Mesendoderm (in vitro differentiated cells): ENCODE measurements at regions not wholly inside any gene's neighbourhood (a gene's known extent, or its start where the extent isn't known, plus 50 kb on each side); places are given as distances from the start of the nearest gene placed in this dataset.
A peak's percentile ranks its signal among the peaks of the same experiment; 100 is the strongest.

ENCODE experiments used
- DNase-seq: peaks from one replicate; pipeline ENCODE4 v3.0.0; 2013
- H2AK5ac ChIP-seq: 2 replicates; pipeline ENCODE4 v1.6.1; 2013; ENCODE audit warnings: low read length, inconsistent platforms
- H2BK120ac ChIP-seq: 2 replicates; pipeline ENCODE4 v1.6.1; 2013; ENCODE audit warnings: low read depth, mild to moderate bottlenecking, low read length, moderate library complexity, mixed read lengths
- H2BK15ac ChIP-seq: replicated peaks from 2 replicates; pipeline ENCODE4 v1.6.1; 2013; ENCODE audit warnings: low read depth, mild to moderate bottlenecking, moderate library complexity
- H2BK5ac ChIP-seq: 2 replicates; pipeline ENCODE4 v1.6.1; 2013; ENCODE audit warnings: low read length, inconsistent platforms
- H3K18ac ChIP-seq: 2 replicates; pipeline ENCODE4 v1.6.1; 2013; ENCODE audit warnings: mild to moderate bottlenecking, low read length, mixed read lengths
- H3K23ac ChIP-seq: one replicate; pipeline ENCODE4 v1.6.1; 2013; ENCODE audit warnings: low read length
- H3K27ac ChIP-seq: 2 replicates; pipeline ENCODE4 v1.5.1; 2013; ENCODE audit warnings: low read depth, mild to moderate bottlenecking, inconsistent platforms, low read length, moderate library complexity
- H3K27me3 ChIP-seq: 2 replicates; pipeline ENCODE4 v1.6.1; 2013; ENCODE audit warnings: low read length, control low read depth, mild to moderate bottlenecking, inconsistent platforms; ENCODE audit not compliant: insufficient read depth, poor library complexity
- H3K36me3 ChIP-seq: 2 replicates; pipeline ENCODE4 v1.6.1; 2013; ENCODE audit warnings: low read length, inconsistent platforms; ENCODE audit not compliant: control insufficient read depth, insufficient read depth
- H3K4ac ChIP-seq: one replicate; pipeline ENCODE4 v1.6.1; 2013; ENCODE audit warnings: low read depth, mild to moderate bottlenecking, low read length, moderate library complexity
- H3K4me1 ChIP-seq: 2 replicates; pipeline ENCODE4 v1.6.1; 2013; ENCODE audit warnings: low read depth, low read length, inconsistent platforms; ENCODE audit not compliant: control insufficient read depth
- H3K4me2 ChIP-seq: 2 replicates; pipeline ENCODE4 v1.6.1; 2013; ENCODE audit warnings: low read length
- H3K4me3 ChIP-seq: 2 replicates; pipeline ENCODE4 v1.5.1; 2013; ENCODE audit warnings: mild to moderate bottlenecking, low read length
- H3K56ac ChIP-seq: one replicate; pipeline ENCODE4 v1.6.1; 2013; ENCODE audit warnings: low read length
- H3K79me1 ChIP-seq: 2 replicates; pipeline ENCODE4 v1.6.1; 2013; ENCODE audit warnings: low read length, inconsistent platforms
- H3K79me2 ChIP-seq: 2 replicates; pipeline ENCODE4 v1.6.1; 2013; ENCODE audit warnings: mild to moderate bottlenecking, low read length; ENCODE audit not compliant: control insufficient read depth, insufficient read depth
- H3K9ac ChIP-seq: 2 replicates; pipeline ENCODE4 v1.6.1; 2013; ENCODE audit warnings: low read length, inconsistent platforms
- H4K5ac ChIP-seq: one replicate; pipeline ENCODE4 v1.6.1; 2013; ENCODE audit warnings: low read length
- H4K8ac ChIP-seq: one replicate; pipeline ENCODE4 v1.6.1; 2013; ENCODE audit warnings: low read depth, mild to moderate bottlenecking, control low read depth, low read length, moderate library complexity
- WGBS: extraction: QIAGEN DNeasy Blood & Tissue Kit; methylation state at CpG from one replicate; pipeline ENCODE4 v1.1.7; 2013; ENCODE audit warnings: low lambda C conversion rate, missing lambda C conversion rate; ENCODE audit not compliant: insufficient coverage; ENCODE audit errors: extremely low coverage; 5-methylcytosine and 5-hydroxymethylcytosine counted together

DNA sequence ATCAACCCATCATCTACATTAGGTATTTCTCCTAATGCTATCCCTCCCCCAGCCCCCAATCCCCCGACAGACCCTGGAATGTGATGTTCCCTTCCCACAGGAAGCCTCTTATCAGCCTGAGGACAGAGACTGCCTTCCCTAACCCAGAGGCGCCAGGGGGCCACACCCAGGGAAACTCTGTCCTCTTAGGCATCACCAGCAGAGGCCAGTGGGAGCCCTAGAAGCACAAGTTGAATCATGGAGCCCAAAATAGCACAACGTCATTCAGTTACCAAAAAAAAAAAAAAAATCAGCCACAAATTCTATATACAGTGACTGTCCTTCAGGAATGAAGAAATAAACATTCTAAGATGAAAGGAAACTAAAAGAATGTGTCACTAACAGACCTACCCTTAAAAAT lies 625.7 kb downstream of the TFAP2A start:
- H3K18ac ChIP-seq, result no peak overlapping the region
- H3K27ac ChIP-seq, result no peak overlapping the region
- H3K27me3 ChIP-seq, result no peaks in the 10 kb centered on the region
- H3K79me1 ChIP-seq, result no peaks in the 10 kb centered on the region
- H3K4me1 ChIP-seq, result peaks cover 3% of the 10 kb centered on the region
- H3K4me2 ChIP-seq, result no peak overlapping the region
- H3K4ac ChIP-seq, result no peak overlapping the region
- no peak overlapping the region for H2AK5ac ChIP-seq
- H3K9ac ChIP-seq, result no peak overlapping the region
- no CpG with 5 or more reads among the region's 3 CpGs for WGBS
- no peaks in the 10 kb centered on the region for H3K79me2 ChIP-seq
- H3K23ac ChIP-seq, result no peak overlapping the region
- peak; percentile 84 for DNase-seq
- H3K4me3 ChIP-seq, result no peak overlapping the region
- no peak overlapping the region for H2BK15ac ChIP-seq
- no peak overlapping the region for H2BK5ac ChIP-seq
- no peaks in the 10 kb centered on the region for H3K36me3 ChIP-seq
- no peak overlapping the region for H2BK120ac ChIP-seq
- no peak overlapping the region for H4K8ac ChIP-seq
- no peak overlapping the region for H3K56ac ChIP-seq
- H4K5ac ChIP-seq, result no peak overlapping the region

DNA sequence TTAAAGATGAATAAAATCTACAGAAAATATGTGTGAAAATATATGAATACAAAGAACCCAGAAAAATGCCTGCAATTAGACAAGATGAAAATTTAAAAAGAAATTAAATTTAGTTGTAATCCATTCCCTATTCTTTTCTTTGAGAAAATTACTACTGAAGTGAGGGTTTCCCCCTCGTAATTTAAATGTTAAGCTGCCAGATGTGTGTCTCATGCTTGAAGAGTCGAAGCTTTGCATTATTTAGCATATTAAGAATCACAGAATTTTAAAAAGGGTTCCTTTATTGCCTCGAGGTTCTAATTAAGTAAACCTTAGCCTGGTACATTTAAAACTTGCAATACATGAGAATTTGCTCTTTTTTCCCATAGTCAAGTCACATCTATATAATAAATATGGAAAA lies 630.1 kb downstream of the TFAP2A start:
- WGBS, result no CpG with 5 or more reads among the region's 3 CpGs
- DNase-seq, result no peak

GRCh38 chr6:9783567-9783966 lies 631.3 kb downstream of the TFAP2A start:
- no peak overlapping the region for H2AK5ac ChIP-seq
- no peak overlapping the region for H3K4me2 ChIP-seq
- H3K56ac ChIP-seq, result no peak overlapping the region
- no peak overlapping the region for H3K4me3 ChIP-seq
- H3K79me2 ChIP-seq, result no peaks in the 10 kb centered on the region
- no peak overlapping the region for H4K8ac ChIP-seq
- H3K36me3 ChIP-seq, result no peaks in the 10 kb centered on the region
- H3K9ac ChIP-seq, result no peak overlapping the region
- no peak overlapping the region for H3K4ac ChIP-seq
- no peak overlapping the region for H3K18ac ChIP-seq
- H3K27me3 ChIP-seq, result no peaks in the 10 kb centered on the region
- H2BK120ac ChIP-seq, result no peak overlapping the region
- DNase-seq, result no peak
- H3K4me1 ChIP-seq, result peaks cover under 1% of the 10 kb centered on the region
- no CpG with 5 or more reads among the region's 6 CpGs for WGBS
- no peak overlapping the region for H2BK15ac ChIP-seq
- no peak overlapping the region for H3K23ac ChIP-seq
- no peaks in the 10 kb centered on the region for H3K79me1 ChIP-seq
- H4K5ac ChIP-seq, result no peak overlapping the region
- H2BK5ac ChIP-seq, result no peak overlapping the region
- H3K27ac ChIP-seq, result no peak overlapping the region

More for the DNA sequence above, 630.1 kb downstream of the TFAP2A start:
- Histone ChIP-seq H3K27me3 (no peaks in the 10 kb centered on the region), H3K9ac (no peak overlapping the region), H3K4ac (no peak overlapping the region), H3K79me1 (no peaks in the 10 kb centered on the region), H4K8ac (no peak overlapping the region), H2BK15ac (no peak overlapping the region), H3K56ac (no peak overlapping the region), H3K4me1 (peaks cover 3% of the 10 kb centered on the region), H3K18ac (no peak overlapping the region), H3K27ac (no peak overlapping the region), H2BK5ac (no peak overlapping the region), H3K4me3 (no peak overlapping the region), H3K23ac (no peak overlapping the region), H4K5ac (no peak overlapping the region), H2BK120ac (no peak overlapping the region), H3K4me2 (no peak overlapping the region), H3K36me3 (no peaks in the 10 kb centered on the region), H3K79me2 (no peaks in the 10 kb centered on the region), H2AK5ac (no peak overlapping the region)

- Histone ChIP-seq H3K4me2 (no peak overlapping the region), H3K27me3 (no peaks in the 10 kb centered on the region), H3K79me1 (no peaks in the 10 kb centered on the region), H3K36me3 (no peaks in the 10 kb centered on the region), H3K27ac (no peak overlapping the region), H4K5ac (no peak overlapping the region), H4K8ac (no peak overlapping the region), H3K4me1 (no peaks in the 10 kb centered on the region), H3K4me3 (no peak overlapping the region), H3K23ac (peak overlapping the region; percentile 45), H2AK5ac (no peak overlapping the region), H3K56ac (no peak overlapping the region), H3K9ac (no peak overlapping the region), H2BK15ac (no peak overlapping the region), H3K18ac (no peak overlapping the region), H2BK5ac (no peak overlapping the region), H3K79me2 (no peaks in the 10 kb centered on the region), H3K4ac (no peak overlapping the region), H2BK120ac (no peak overlapping the region)
- no CpG with 5 or more reads among the region's 6 CpGs for WGBS
- peak; percentile 53 for DNase-seq
Observed at GRCh38 chr6:9766240-9766915, 648.5 kb downstream of the TFAP2A start.

DNA sequence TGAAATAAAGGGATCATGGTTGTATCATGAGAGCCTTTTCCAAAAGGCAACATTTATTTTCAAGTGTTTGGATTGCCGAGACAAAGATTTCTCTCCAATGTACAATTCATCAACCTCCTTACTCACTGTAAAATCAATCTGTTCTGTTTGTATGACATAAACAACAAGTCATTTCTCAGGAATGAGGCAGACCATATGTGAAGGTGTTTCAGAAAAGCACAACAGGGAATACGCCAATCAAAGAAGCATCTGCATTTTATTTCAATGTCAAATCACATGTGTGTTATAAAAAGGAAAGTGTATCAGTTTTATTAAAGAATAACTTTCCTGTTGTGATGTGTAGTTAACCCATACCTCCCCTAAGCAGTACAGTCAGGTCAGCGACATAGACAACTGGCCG lies 653.7 kb downstream of the TFAP2A start:
- H3K36me3 ChIP-seq, result no peaks in the 10 kb centered on the region
- no peak overlapping the region for H4K8ac ChIP-seq
- no peak for DNase-seq

GRCh38 chr6:9754515-9754914 lies 660.4 kb downstream of the TFAP2A start:
- Histone ChIP-seq H4K8ac (no peak overlapping the region), H3K18ac (no peak overlapping the region), H3K27ac (no peak overlapping the region), H3K4me3 (no peak overlapping the region), H4K5ac (no peak overlapping the region), H3K23ac (no peak overlapping the region), H2BK120ac (no peak overlapping the region), H2AK5ac (no peak overlapping the region), H3K27me3 (no peaks in the 10 kb centered on the region), H3K56ac (no peak overlapping the region), H2BK5ac (no peak overlapping the region), H3K36me3 (no peaks in the 10 kb centered on the region), H3K9ac (no peak overlapping the region), H2BK15ac (no peak overlapping the region), H3K4me2 (no peak overlapping the region), H3K4me1 (no peaks in the 10 kb centered on the region), H3K4ac (no peak overlapping the region), H3K79me2 (no peaks in the 10 kb centered on the region), H3K79me1 (no peaks in the 10 kb centered on the region)
- no peak for DNase-seq
- no CpG with 5 or more reads among the region's 5 CpGs for WGBS

More for the DNA sequence above, 653.7 kb downstream of the TFAP2A start:
- H2BK5ac ChIP-seq, result no peak overlapping the region
- H3K4me2 ChIP-seq, result no peak overlapping the region
- H3K27me3 ChIP-seq, result no peaks in the 10 kb centered on the region
- no peaks in the 10 kb centered on the region for H3K4me1 ChIP-seq
- no peak overlapping the region for H3K23ac ChIP-seq
- H3K4ac ChIP-seq, result no peak overlapping the region
- H3K9ac ChIP-seq, result no peak overlapping the region
- H2BK120ac ChIP-seq, result no peak overlapping the region
- no peak overlapping the region for H3K56ac ChIP-seq
- no peaks in the 10 kb centered on the region for H3K79me2 ChIP-seq
- no peak overlapping the region for H2AK5ac ChIP-seq
- no peaks in the 10 kb centered on the region for H3K79me1 ChIP-seq
- H3K4me3 ChIP-seq, result no peak overlapping the region
- H3K18ac ChIP-seq, result no peak overlapping the region
- H3K27ac ChIP-seq, result no peak overlapping the region
- H4K5ac ChIP-seq, result no peak overlapping the region
- no CpG with 5 or more reads among the region's 4 CpGs for WGBS
- H2BK15ac ChIP-seq, result no peak overlapping the region
